ENCODE measurements at regions not wholly inside any gene's neighbourhood (a gene's known extent, or its start where the extent isn't known, plus 50 kb on each side); places are given as distances from the start of the nearest gene placed in this dataset.

GRCh38 chr1:58908561-58909560 is 125.0 kb upstream of the JUN start:
- POLR2A ChIA-PET: interaction anchor here (0.6 to 1.4 kb wide), 3 partner anchors 60 to 125 kb away, joined by 3 to 4 read pairs (median 4); partner anchors contain the start of gene JUN
- TF ChIP-seq CTCF (IDR thresholded peaks at IDR 0.05; ENCODE audit: insufficient read depth, low read length, missing control alignments): no peak
- no peak overlapping the region for H3K4me3 ChIP-seq (ENCODE audit: low read depth, low read length)
- CTCF ChIA-PET: interaction anchor here (1.0 kb wide), 2 partner anchors 9 to 11 kb away, joined by 3 to 4 read pairs; no protein-coding TSS in a partner anchor
- DNase-seq (ENCODE audit: low read depth, low spot score): peak; percentile 49

DNA sequence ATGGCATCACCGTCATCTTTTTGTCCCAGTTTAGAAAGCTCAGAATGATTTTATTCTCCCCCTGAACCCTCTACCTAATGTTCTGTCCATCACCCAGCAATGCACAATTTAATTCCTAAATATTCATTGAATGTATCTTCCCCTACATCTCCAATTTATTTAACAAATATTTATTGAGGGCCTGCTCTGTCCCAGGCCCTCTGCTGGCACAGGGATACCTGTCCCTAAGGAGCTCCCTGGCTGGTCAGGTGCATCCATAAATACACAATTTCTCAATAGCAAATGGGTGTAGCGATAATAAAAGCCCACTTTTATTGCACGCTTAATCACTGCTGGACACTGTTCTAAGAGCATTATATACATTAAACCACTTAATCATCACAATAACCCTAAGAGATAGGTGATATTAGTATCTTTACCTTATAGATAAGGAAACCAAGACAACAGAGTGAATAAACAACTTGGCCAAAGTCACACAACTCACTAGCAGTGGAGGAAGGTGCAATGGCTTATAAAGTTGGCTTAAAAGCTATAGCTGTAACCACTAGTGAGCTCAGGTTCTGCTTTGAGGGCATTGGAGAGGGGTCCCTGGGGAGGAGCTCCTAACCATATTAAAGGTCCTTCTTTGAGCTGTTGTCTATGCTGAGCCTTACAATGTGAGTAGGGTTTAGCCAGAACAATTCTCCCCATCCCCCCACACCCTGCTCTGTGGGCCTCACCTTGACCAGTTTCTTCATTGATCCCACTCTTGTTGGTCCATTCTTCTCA is 126.3 kb upstream of the JUN start:
- TF ChIP-seq CTCF (IDR thresholded peaks at IDR 0.05; ENCODE audit: insufficient read depth, low read length, missing control alignments): no peak
- no peak for DNase-seq (ENCODE audit: low read depth, low spot score)
- no peak overlapping the region for H3K4me3 ChIP-seq (ENCODE audit: low read depth, low read length)
- ChIA-PET CTCF (interaction anchor here (1.0 to 1.1 kb wide), 5 partner anchors 9 to 91 kb away, joined by 3 to 4 read pairs (median 3); no protein-coding TSS in a partner anchor), POLR2A (interaction anchor here (0.6 to 1.4 kb wide), 2 partner anchors 84 to 126 kb away, joined by 3 to 4 read pairs; partner anchors contain the start of gene JUN)

GRCh38 chr1:58911841-58912499 is 128.1 kb upstream of the JUN start:
- ChIA-PET CTCF (interaction anchor here (0.8 kb wide), 1 partner anchor 11 kb away, joined by 3 read pairs; no protein-coding TSS in a partner anchor), POLR2A (no interaction called here)
- no peak for TF ChIP-seq CTCF (IDR thresholded peaks at IDR 0.05; ENCODE audit: insufficient read depth, low read length, missing control alignments)
- DNase-seq (ENCODE audit: low read depth, low spot score): no peak
- no peak overlapping the region for H3K4me3 ChIP-seq (ENCODE audit: low read depth, low read length)

DNA sequence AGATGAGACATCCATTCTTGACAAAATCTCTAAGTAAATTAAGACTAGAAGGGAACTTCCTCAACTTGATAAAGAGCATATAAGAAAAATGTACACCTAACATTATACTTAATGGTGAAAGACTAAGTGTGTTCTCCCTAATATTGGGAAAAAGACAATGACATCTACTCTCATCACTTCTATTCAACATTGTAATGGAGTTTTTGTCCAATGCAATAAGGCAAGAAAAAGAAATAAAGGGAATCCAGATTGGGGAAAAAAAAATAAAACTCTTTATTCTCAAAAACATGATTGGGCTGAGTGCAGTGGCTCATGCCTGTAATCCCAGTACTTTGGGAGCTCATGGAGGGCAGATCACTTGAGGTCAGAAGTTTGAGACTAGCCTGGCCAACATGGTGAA is 131.1 kb upstream of the JUN start:
- H3K4me3 ChIP-seq (ENCODE audit: low read depth, low read length): no peak overlapping the region
- POLR2A ChIA-PET: no interaction called here
- no peak for TF ChIP-seq CTCF (IDR thresholded peaks at IDR 0.05; ENCODE audit: insufficient read depth, low read length, missing control alignments)
- DNase-seq (ENCODE audit: low read depth, low spot score): no peak
- CTCF ChIA-PET: no interaction called here

DNA sequence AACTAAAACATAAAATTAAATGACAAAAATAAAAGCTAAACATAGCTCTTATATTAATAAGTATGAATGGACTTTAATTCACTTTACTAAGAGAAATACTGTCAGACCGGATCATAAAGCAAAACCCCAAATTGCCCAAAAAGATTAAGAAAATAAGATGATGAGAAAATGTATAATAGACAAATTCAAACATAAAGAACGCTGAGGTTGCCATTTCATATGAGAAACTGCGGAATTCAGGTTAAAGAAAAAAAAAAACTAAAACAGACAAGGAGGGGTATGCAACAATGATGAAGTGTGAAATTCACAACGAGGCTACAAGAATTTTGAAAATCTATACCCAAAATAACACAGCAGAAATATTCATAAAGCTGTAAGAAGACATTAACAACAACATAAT is 133.6 kb upstream of the JUN start:
- no peak overlapping the region for H3K4me3 ChIP-seq (ENCODE audit: low read depth, low read length)
- ChIA-PET CTCF (no interaction called here), POLR2A (no interaction called here)
- no peak for TF ChIP-seq CTCF (IDR thresholded peaks at IDR 0.05; ENCODE audit: insufficient read depth, low read length, missing control alignments)
- no peak for DNase-seq (ENCODE audit: low read depth, low spot score)
